Heart left ventricle (tissue), 13 donors: ENCODE measurements at regions not wholly inside any gene's neighbourhood (a gene's known extent, or its start where the extent isn't known, plus 50 kb on each side); places are given as distances from the start of the nearest gene placed in this dataset.

ENCODE experiments used
- CTCF ChIP-seq, 12 donors: fragments of 200-600 bp; sonication (generic) in 4 of 12; IDR thresholded peaks; one replicate each; pipeline versions ENCODE4 v1.5.0 to v1.8.0; 2018 to 2022; ENCODE audit warnings: antibody characterized with exemption in 12 of 12, mild to moderate bottlenecking in 5 of 12
- POLR2A ChIP-seq, 2 donors: fragments of 450-650 bp; IDR thresholded peaks; one replicate each; pipeline ENCODE4 v1.6.1; 2017; ENCODE audit warnings: antibody characterized with exemption in 2 of 2, mild to moderate bottlenecking in 2 of 2, moderate library complexity in 2 of 2
- donor health status: ischemic (EF 13 %, LVEDD 7.1; RV severe dilation, severe dysfunction).
- donor health status: DM: no; HTN: yes; CAD: no.
- donor health status: DM: no; HTN: no; CAD: no.
- donor health status: ischemic (EF 25% LVEDD 6.9; RV normal size, moderate dysfunction).
- donor health status: ischemic (EF 25% LVEDD 5.7; RV mildly dilated, moderate dysfunction).
- donor health status: ischemic (EF 35%, LVEDD 5.7; RV mildly dilated, moderate dysfunction).
- donor health status: nonischemic (EF 11% LVEDD 7.7; RV severe dilation, severe dysfunction).
- donor health status: DM: yes; HTN: yes; CAD: no.
- donor health status: PGD.
- donor health status: ischemic (EF 29% LVEDD 5.4; RV normal size, mild dysfunction).
- donor health status: nonischemic (EF 23%, LVEDD 6.1; RV moderate dilation, normal function).

GRCh38 chr15:85318732-85319076, 61.7 kb upstream of the AKAP13 start:
- TF ChIP-seq CTCF (IDR thresholded peaks at IDR 0.05) (no peak), POLR2A (IDR thresholded peaks at IDR 0.05) (no peak)
